ENCODE measurements at regions not wholly inside any gene's neighbourhood (a gene's known extent, or its start where the extent isn't known, plus 50 kb on each side); places are given as distances from the start of the nearest gene placed in this dataset.

DNA sequence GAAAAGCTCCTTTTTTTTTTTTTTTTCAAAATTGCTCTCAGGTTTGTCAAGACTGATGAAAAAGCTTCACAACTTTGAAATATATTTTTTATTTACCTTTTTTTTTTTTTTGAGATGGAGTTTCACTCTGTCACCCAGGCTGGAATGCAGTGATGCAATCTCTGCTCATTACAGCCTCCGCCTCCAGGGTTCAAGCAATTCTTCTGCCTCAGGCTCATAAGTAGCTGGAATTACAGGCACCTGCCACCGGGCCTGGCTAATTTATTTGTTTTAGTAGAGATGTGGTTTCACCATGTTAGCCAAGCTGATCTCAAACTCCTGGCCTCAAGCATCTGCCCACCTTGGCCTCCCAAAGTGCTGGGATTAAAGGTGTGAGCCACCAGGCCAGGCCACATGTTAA is 1515.0 kb downstream of the OTOL1 start:
- no peaks in the 10 kb centered on the region for H3K9me3 ChIP-seq (ENCODE audit: low read length)
- CTCF ChIA-PET (ENCODE audit: unreplicated experiment) = interaction anchor here (0.5 kb wide), 1 partner anchor 1502 kb away, joined by 5 read pairs; no protein-coding TSS in a partner anchor
- H3K4me3 ChIP-seq (ENCODE audit: low read depth, low read length, poor library complexity, severe bottlenecking) = no peak overlapping the region
- no peak for DNase-seq (ENCODE audit: low spot score)
- no peaks in the 10 kb centered on the region for H3K9me2 ChIP-seq (ENCODE audit: insufficient read depth, low read length)
- H3K4me1 ChIP-seq (ENCODE audit: insufficient read depth, low read length, poor library complexity, severe bottlenecking) = no peaks in the 10 kb centered on the region
- no peaks in the 10 kb centered on the region for H4K20me1 ChIP-seq (ENCODE audit: insufficient read depth, low read length)
- no peaks in the 10 kb centered on the region for H3K36me3 ChIP-seq (ENCODE audit: insufficient read depth, low read length)
- intact Hi-C loops (cut with micrococcal nuclease; ENCODE audit: unreplicated experiment) = no loop called here
- no peaks in the 10 kb centered on the region for H3K79me2 ChIP-seq (ENCODE audit: insufficient read depth, low read depth, low read length)
- no peak overlapping the region for H3K27ac ChIP-seq (ENCODE audit: low read depth, low read length, poor library complexity, severe bottlenecking)
- BruUV-seq (replicated peaks) = no TSS peak
- TF ChIP-seq EZH2phosphoT487 (IDR thresholded peaks at IDR 0.05; ENCODE audit: borderline replicate concordance, low read depth, low read length) (no peak), CTCF (conservative IDR thresholded peaks at IDR 0.05; ENCODE audit: low read length) (no peak)
- POLR2A ChIA-PET = interaction anchor here (0.7 to 1.0 kb wide), 2 partner anchors 10 to 51 kb away, joined by 3 to 5 read pairs; no protein-coding TSS in a partner anchor
- no peak overlapping the region for H3K4me2 ChIP-seq (ENCODE audit: low read length)
- H2AFZ ChIP-seq (ENCODE audit: low read length) = no peak overlapping the region

GRCh38 chr3:163016251-163016650 is 1519.6 kb downstream of the OTOL1 start:
- POLR2A ChIA-PET = no interaction called here
- CTCF ChIA-PET (ENCODE audit: unreplicated experiment) = no interaction called here
- no peak overlapping the region for H2AFZ ChIP-seq (ENCODE audit: low read length)
- no peaks in the 10 kb centered on the region for H3K36me3 ChIP-seq (ENCODE audit: insufficient read depth, low read length)
- H3K4me2 ChIP-seq (ENCODE audit: low read length) = no peak overlapping the region
- TF ChIP-seq EZH2phosphoT487 (IDR thresholded peaks at IDR 0.05; ENCODE audit: borderline replicate concordance, low read depth, low read length) (no peak), CTCF (conservative IDR thresholded peaks at IDR 0.05; ENCODE audit: low read length) (no peak)
- no peaks in the 10 kb centered on the region for H3K79me2 ChIP-seq (ENCODE audit: insufficient read depth, low read depth, low read length)
- DNase-seq (ENCODE audit: low spot score) = no peak
- H4K20me1 ChIP-seq (ENCODE audit: insufficient read depth, low read length) = no peaks in the 10 kb centered on the region
- H3K4me3 ChIP-seq (ENCODE audit: low read depth, low read length, poor library complexity, severe bottlenecking) = no peak overlapping the region
- intact Hi-C loops (cut with micrococcal nuclease; ENCODE audit: unreplicated experiment) = no loop called here
- H3K9me3 ChIP-seq (ENCODE audit: low read length) = no peaks in the 10 kb centered on the region
- H3K9me2 ChIP-seq (ENCODE audit: insufficient read depth, low read length) = no peaks in the 10 kb centered on the region
- no peak overlapping the region for H3K27ac ChIP-seq (ENCODE audit: low read depth, low read length, poor library complexity, severe bottlenecking)
- no peaks in the 10 kb centered on the region for H3K4me1 ChIP-seq (ENCODE audit: insufficient read depth, low read length, poor library complexity, severe bottlenecking)
- BruUV-seq (replicated peaks) = no TSS peak

DNA sequence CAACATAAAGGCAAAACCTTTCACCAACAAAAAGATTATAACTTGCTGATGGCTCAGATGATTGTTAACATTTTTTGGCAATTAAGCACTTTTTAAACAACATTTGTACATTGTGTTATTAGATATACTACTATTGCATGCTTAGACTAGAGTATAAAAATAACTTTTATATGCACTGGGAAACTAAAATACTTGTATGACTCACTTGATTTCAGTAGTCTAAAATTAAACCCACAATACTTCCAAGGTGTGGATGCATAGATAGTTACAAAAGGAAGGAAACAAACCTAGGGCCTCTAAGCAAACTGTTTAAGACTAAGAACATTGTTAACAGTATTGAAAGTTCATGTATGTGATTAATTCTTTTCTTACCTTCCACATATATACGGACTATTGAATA is 1521.5 kb downstream of the OTOL1 start:
- no peaks in the 10 kb centered on the region for H3K36me3 ChIP-seq (ENCODE audit: insufficient read depth, low read length)
- CTCF ChIA-PET (ENCODE audit: unreplicated experiment) = no interaction called here

More for the DNA sequence above, 1521.5 kb downstream of the OTOL1 start:
- Histone ChIP-seq H3K9me3 (ENCODE audit: low read length) (no peaks in the 10 kb centered on the region), H3K27ac (ENCODE audit: low read depth, low read length, poor library complexity, severe bottlenecking) (no peak overlapping the region), H3K79me2 (ENCODE audit: insufficient read depth, low read depth, low read length) (no peaks in the 10 kb centered on the region), H3K9me2 (ENCODE audit: insufficient read depth, low read length) (no peaks in the 10 kb centered on the region), H3K4me1 (ENCODE audit: insufficient read depth, low read length, poor library complexity, severe bottlenecking) (no peaks in the 10 kb centered on the region), H3K4me3 (ENCODE audit: low read depth, low read length, poor library complexity, severe bottlenecking) (no peak overlapping the region), H4K20me1 (ENCODE audit: insufficient read depth, low read length) (no peaks in the 10 kb centered on the region), H3K4me2 (ENCODE audit: low read length) (no peak overlapping the region), H2AFZ (ENCODE audit: low read length) (no peak overlapping the region)
- POLR2A ChIA-PET = no interaction called here
- DNase-seq (ENCODE audit: low spot score) = no peak
- no TSS peak for BruUV-seq (replicated peaks)
- TF ChIP-seq CTCF (conservative IDR thresholded peaks at IDR 0.05; ENCODE audit: low read length) (no peak), EZH2phosphoT487 (IDR thresholded peaks at IDR 0.05; ENCODE audit: borderline replicate concordance, low read depth, low read length) (no peak)
- intact Hi-C loops (cut with micrococcal nuclease; ENCODE audit: unreplicated experiment) = no loop called here

All from OCI-LY7 (cell line).